GM12878 (cell line): ENCODE measurements at regions not wholly inside any gene's neighbourhood (a gene's known extent, or its start where the extent isn't known, plus 50 kb on each side); places are given as distances from the start of the nearest gene placed in this dataset.
"Not testable (repeated sequence)": the region's sequence is repeated elsewhere in the genome, so short reads cannot be mapped to it uniquely, and the experiment has no call there.

Source experiments
- ATAC-seq: fragments of 200-7000 bp; cut with Tn5 transposase; 3 replicates; pipeline ENCODE4 v1.9.1; 2020; ENCODE audit warnings: mild to moderate bottlenecking, moderate library complexity
- BruUV-seq: library from RNA; stranded (reverse); fragments of 400-500 nt; replicated peaks from 2 replicates; lab custom pipeline; 2021; lab: Mats Ljungman, UMichigan
- CTCF ChIA-PET: fragments of 300-600 bp; sonication (Branson Sonifier 250); formaldehyde crosslinking; extraction: SDS; loops from one replicate; lab custom pipeline; 2021; ENCODE audit warnings: inconsistent platforms; lab: Yijun Ruan, JAX
- POLR2A ChIA-PET: fragments of 350-600 bp; formaldehyde crosslinking; extraction: SDS; loops from one replicate; lab custom pipeline; 2021; ENCODE audit warnings: inconsistent platforms; lab: Charles Lee
- RAD21 ChIA-PET: fragments of 300-600 bp; sonication (Branson Sonifier 250); formaldehyde crosslinking; loops from one replicate; lab custom pipeline; 2023; ENCODE audit warnings: antibody characterized with exemption; ENCODE audit not compliant: unreplicated experiment; lab: Charles Lee
- SMC1A ChIA-PET: fragments of 300-600 bp; sonication (Branson Sonifier 250); formaldehyde crosslinking; loops from one replicate; lab custom pipeline; 2023; ENCODE audit not compliant: unreplicated experiment, uncharacterized antibody; lab: Charles Lee
- DNase-seq: peaks from one replicate; pipeline ENCODE4 v3.0.0-alpha.2; 2011; ENCODE audit warnings: low read depth, low spot score
- FAIRE-seq: peaks from 3 replicates; lab custom pipeline; 2011; peaks lifted over from hg19 to GRCh38; lab: Jason Lieb, UNC
- H2AFZ ChIP-seq: 2 replicates; pipeline ENCODE4 v1.6.0; 2011; ENCODE audit warnings: low read depth, low read length, control low read depth; ENCODE audit not compliant: control insufficient read depth
- H3K27ac ChIP-seq: 2 replicates; pipeline ENCODE4 v1.5.1; 2011; ENCODE audit warnings: control low read depth; ENCODE audit not compliant: control insufficient read depth, insufficient read depth
- H3K27me3 ChIP-seq, 2 experiments: replicated peaks in 1 of 2; 2 replicates each; pipeline versions ENCODE4 v1.6.0 to v1.6.1; 2011; ENCODE audit warnings: low read length in 1 of 2; ENCODE audit not compliant: control insufficient read depth in 2 of 2, insufficient read depth in 2 of 2
- H3K36me3 ChIP-seq, 2 experiments: 2 replicates each; pipeline ENCODE4 v1.5.1; 2011; ENCODE audit warnings: low read length in 1 of 2; ENCODE audit not compliant: control insufficient read depth in 2 of 2, insufficient read depth in 2 of 2
- H3K4me1 ChIP-seq: 2 replicates; pipeline ENCODE4 v1.6.1; 2011; ENCODE audit warnings: mild to moderate bottlenecking, low read length, moderate library complexity, mixed read lengths; ENCODE audit not compliant: control insufficient read depth, insufficient read depth
- H3K4me2 ChIP-seq: 2 replicates; pipeline ENCODE4 v1.6.0; 2011; ENCODE audit warnings: control low read depth; ENCODE audit not compliant: control insufficient read depth, insufficient read depth
- H3K4me3 ChIP-seq: fragments of 200-600 bp; sonication (generic); 2 replicates; pipeline ENCODE4 v1.5.1; 2016
- H3K79me2 ChIP-seq: 2 replicates; pipeline ENCODE4 v1.6.0; 2011; ENCODE audit warnings: low read length; ENCODE audit not compliant: control insufficient read depth, insufficient read depth
- H3K9ac ChIP-seq: 2 replicates; pipeline ENCODE4 v1.8.0; 2011; ENCODE audit warnings: low read length, control low read depth, mixed read lengths; ENCODE audit not compliant: control insufficient read depth, insufficient read depth
- H3K9me3 ChIP-seq: replicated peaks from 3 replicates; pipeline ENCODE4 v1.5.1; 2011; ENCODE audit warnings: mild to moderate bottlenecking, low read length; ENCODE audit not compliant: control insufficient read depth, insufficient read depth
- H4K20me1 ChIP-seq: 2 replicates; pipeline ENCODE4 v1.6.0; 2011; ENCODE audit not compliant: control insufficient read depth, insufficient read depth
- RAD21 ChIP-seq: IDR thresholded peaks from 2 replicates; pipeline ENCODE4 v1.6.1; 2011; ENCODE audit warnings: mild to moderate bottlenecking, low read depth, low read length, moderate library complexity; ENCODE audit not compliant: insufficient read depth
- WGBS: methylation state at CpG from one replicate; pipeline ENCODE4 v1.1.6; 2016; ENCODE audit warnings: low lambda C conversion rate; ENCODE audit not compliant: insufficient replicate concordance, insufficient coverage; ENCODE audit errors: missing lambda C conversion rate; 5-methylcytosine and 5-hydroxymethylcytosine counted together
- in situ Hi-C: fragments of 300-500 bp; cut with MboI; formaldehyde crosslinking; loops from 9 replicates; pipeline ENCODE4 v1.14.3; 2018; ENCODE audit warnings: mixed read lengths
- intact Hi-C: fragments of 100-400 bp; cut with micrococcal nuclease; formaldehyde crosslinking; loops from one replicate; pipeline ENCODE4 v1.14.2; 2022; ENCODE audit not compliant: unreplicated experiment
- TF ChIP-seq, protein P1 (sequence below), 3 experiments: IDR thresholded peaks in 2 of 3; conservative IDR thresholded peaks in 1 of 3; 2 replicates each; pipeline ENCODE4 v1.5.1; 2011; ENCODE audit warnings: low read depth in 3 of 3, low read length in 3 of 3, mild to moderate bottlenecking in 3 of 3, control low read depth in 2 of 3, moderate library complexity in 2 of 3, inconsistent platforms in 1 of 3, mixed read lengths in 1 of 3; ENCODE audit not compliant: control insufficient read depth in 2 of 3, insufficient read depth in 1 of 3; ENCODE audit errors: extremely low read depth in 1 of 3

GRCh38 chr1:120544434-120544833, 129.6 kb downstream of the NBPF8 start:
- in situ Hi-C loops, DNase-seq, H3K9ac ChIP-seq, CTCF ChIA-PET, RAD21 ChIA-PET, H3K79me2 ChIP-seq, H3K9me3 ChIP-seq, H3K36me3 ChIP-seq, intact Hi-C loops, SMC1A ChIA-PET, FAIRE-seq, H3K27ac ChIP-seq, H3K27me3 ChIP-seq, H4K20me1 ChIP-seq, H3K4me2 ChIP-seq, POLR2A ChIA-PET: not testable (repeated sequence)
- ATAC-seq = peak; percentile 94
- WGBS = 14% methylated on average over 1 of the region's 2 CpGs
- peak; percentile 41 for TF ChIP-seq RAD21
- TF ChIP-seq, protein P1, sequence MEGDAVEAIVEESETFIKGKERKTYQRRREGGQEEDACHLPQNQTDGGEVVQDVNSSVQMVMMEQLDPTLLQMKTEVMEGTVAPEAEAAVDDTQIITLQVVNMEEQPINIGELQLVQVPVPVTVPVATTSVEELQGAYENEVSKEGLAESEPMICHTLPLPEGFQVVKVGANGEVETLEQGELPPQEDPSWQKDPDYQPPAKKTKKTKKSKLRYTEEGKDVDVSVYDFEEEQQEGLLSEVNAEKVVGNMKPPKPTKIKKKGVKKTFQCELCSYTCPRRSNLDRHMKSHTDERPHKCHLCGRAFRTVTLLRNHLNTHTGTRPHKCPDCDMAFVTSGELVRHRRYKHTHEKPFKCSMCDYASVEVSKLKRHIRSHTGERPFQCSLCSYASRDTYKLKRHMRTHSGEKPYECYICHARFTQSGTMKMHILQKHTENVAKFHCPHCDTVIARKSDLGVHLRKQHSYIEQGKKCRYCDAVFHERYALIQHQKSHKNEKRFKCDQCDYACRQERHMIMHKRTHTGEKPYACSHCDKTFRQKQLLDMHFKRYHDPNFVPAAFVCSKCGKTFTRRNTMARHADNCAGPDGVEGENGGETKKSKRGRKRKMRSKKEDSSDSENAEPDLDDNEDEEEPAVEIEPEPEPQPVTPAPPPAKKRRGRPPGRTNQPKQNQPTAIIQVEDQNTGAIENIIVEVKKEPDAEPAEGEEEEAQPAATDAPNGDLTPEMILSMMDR (IDR thresholded peaks at IDR 0.05 in 2 of 3, conservative IDR thresholded peaks at IDR 0.05 in 1 of 3; ENCODE audit: control insufficient read depth in 2 of 3, extremely low read depth in 1 of 3, insufficient read depth in 1 of 3, low read depth in 3 of 3, low read length in 3 of 3) = peak; percentile 7 to 43 (median 9); a peak in 2 of 6 replicates
- TF ChIP-seq, all 136 proteins: peak for 2; not testable (repeated sequence) for 134
- H3K4me3 ChIP-seq, H3K4me1 ChIP-seq, BruUV-seq, H2AFZ ChIP-seq: not testable (repeated sequence)

GRCh38 chr1:120550335-120550734, 135.5 kb downstream of the NBPF8 start:
- BruUV-seq, H3K4me2 ChIP-seq, DNase-seq, CTCF ChIA-PET, H4K20me1 ChIP-seq, H3K27ac ChIP-seq, H3K9me3 ChIP-seq, FAIRE-seq, POLR2A ChIA-PET, H3K27me3 ChIP-seq, RAD21 ChIA-PET, in situ Hi-C loops, intact Hi-C loops, H3K9ac ChIP-seq, H3K36me3 ChIP-seq, H3K4me3 ChIP-seq, H3K4me1 ChIP-seq, H3K79me2 ChIP-seq, SMC1A ChIA-PET, ATAC-seq, H2AFZ ChIP-seq: not testable (repeated sequence)
- WGBS = no CpG with 5 or more reads among the region's 2 CpGs

GRCh38 chr1:120552190-120552589, 137.4 kb downstream of the NBPF8 start:
- H3K4me1 ChIP-seq, BruUV-seq, H3K27me3 ChIP-seq, H3K79me2 ChIP-seq, H3K4me2 ChIP-seq, FAIRE-seq, H3K27ac ChIP-seq, RAD21 ChIA-PET, H4K20me1 ChIP-seq, H3K4me3 ChIP-seq, H3K9ac ChIP-seq, H3K9me3 ChIP-seq, POLR2A ChIA-PET, in situ Hi-C loops, DNase-seq, H3K36me3 ChIP-seq, H2AFZ ChIP-seq, CTCF ChIA-PET, SMC1A ChIA-PET, intact Hi-C loops: not testable (repeated sequence)
- peak; percentile 38 for ATAC-seq
